CD14-positive monocyte (primary cell): ENCODE measurements at regions not wholly inside any gene's neighbourhood (a gene's known extent, or its start where the extent isn't known, plus 50 kb on each side); places are given as distances from the start of the nearest gene placed in this dataset.

Experiments
- DNase-seq, 3 donors: peaks; one replicate each; pipeline ENCODE4 v3.0.0-alpha.2; 2011 to 2022
- H2AFZ ChIP-seq: 2 replicates; pipeline ENCODE4 v1.6.0; 2012; ENCODE audit warnings: mild to moderate bottlenecking, low read depth, low read length, inconsistent platforms; ENCODE audit not compliant: insufficient read depth, poor library complexity, severe bottlenecking
- H3K27ac ChIP-seq, 2 donors: 1 replicate in 1 of 2; 2 replicates in 1 of 2; pipeline ENCODE4 v1.5.1; 2012 to 2013; ENCODE audit warnings: low read length in 2 of 2, control low read depth in 1 of 2, inconsistent platforms in 1 of 2, low read depth in 1 of 2, mild to moderate bottlenecking in 1 of 2
- H3K27me3 ChIP-seq, 2 donors: one replicate each; pipeline versions ENCODE4 v1.6.0 to v1.6.1; 2011 to 2013; ENCODE audit warnings: low read length in 2 of 2; ENCODE audit not compliant: control insufficient read depth in 2 of 2, insufficient read depth in 2 of 2
- H3K36me3 ChIP-seq, 2 donors: replicated peaks in 1 of 2; 1 replicate in 1 of 2; 2 replicates in 1 of 2; pipeline versions ENCODE4 v1.5.1 to v1.6.1; 2012 to 2013; ENCODE audit warnings: low read length in 2 of 2, control low read depth in 1 of 2, inconsistent platforms in 1 of 2, mild to moderate bottlenecking in 1 of 2; ENCODE audit not compliant: insufficient read depth in 2 of 2, control insufficient read depth in 1 of 2
- H3K4me1 ChIP-seq, 2 donors: 1 replicate in 1 of 2; 2 replicates in 1 of 2; pipeline versions ENCODE4 v1.5.1 to v1.6.1; 2012 to 2013; ENCODE audit warnings: low read length in 2 of 2, control low read depth in 1 of 2, inconsistent platforms in 1 of 2, mild to moderate bottlenecking in 1 of 2, moderate library complexity in 1 of 2; ENCODE audit not compliant: insufficient read depth in 2 of 2, control insufficient read depth in 1 of 2
- H3K4me2 ChIP-seq: replicated peaks from 2 replicates; pipeline ENCODE3; 2012; ENCODE audit warnings: low read length, moderate library complexity, mild to moderate bottlenecking; ENCODE audit not compliant: poor library complexity, severe bottlenecking; ENCODE audit errors: extremely low read depth
- H3K4me3 ChIP-seq, 3 experiments: fragments of 200-600 bp in 1 of 3; sonication (generic) in 1 of 3; replicated peaks in 1 of 3; 1 replicate in 2 of 3; 2 replicates in 1 of 3; pipeline ENCODE4 v1.5.1; 2011 to 2013; ENCODE audit warnings: low read length in 3 of 3, mild to moderate bottlenecking in 3 of 3, control low read depth in 2 of 3, low read depth in 2 of 3, inconsistent platforms in 1 of 3, moderate library complexity in 1 of 3
- H3K79me2 ChIP-seq: 2 replicates; pipeline ENCODE4 v1.6.0; 2012; ENCODE audit warnings: mild to moderate bottlenecking, control low read depth, inconsistent platforms, low read length, moderate library complexity; ENCODE audit not compliant: insufficient read depth
- H3K9ac ChIP-seq: 2 replicates; pipeline ENCODE4 v1.6.0; 2017; ENCODE audit warnings: low read length, mild to moderate bottlenecking; ENCODE audit not compliant: insufficient read depth, poor library complexity, severe bottlenecking
- H3K9me3 ChIP-seq, 2 donors: replicated peaks in 1 of 2; 1 replicate in 1 of 2; 2 replicates in 1 of 2; pipeline versions ENCODE4 v1.5.1 to v1.6.1; 2012 to 2013; ENCODE audit warnings: low read length in 2 of 2, control low read depth in 1 of 2; ENCODE audit not compliant: control insufficient read depth in 1 of 2, insufficient read depth in 1 of 2
- H4K20me1 ChIP-seq: 2 replicates; pipeline ENCODE4 v1.6.0; 2012; ENCODE audit warnings: mild to moderate bottlenecking, low read length, control low read depth, moderate library complexity; ENCODE audit not compliant: insufficient read depth
- H3K27ac Mint-ChIP-seq, 7 donors: one replicate each; pipeline ENCODE4 v1.8.0; 2020; ENCODE audit warnings: mild to moderate bottlenecking in 7 of 7, mixed read lengths in 7 of 7, moderate library complexity in 6 of 7, inconsistent platforms in 2 of 7
- H3K27me3 Mint-ChIP-seq, 3 donors: one replicate each; pipeline ENCODE4 v1.8.0; 2021 to 2022; ENCODE audit warnings: low read depth in 3 of 3, mild to moderate bottlenecking in 3 of 3, mixed read lengths in 3 of 3, moderate library complexity in 3 of 3, inconsistent platforms in 1 of 3
- H3K36me3 Mint-ChIP-seq, 2 donors: one replicate each; pipeline ENCODE4 v1.8.0; 2020; ENCODE audit warnings: mixed read lengths in 2 of 2, inconsistent platforms in 1 of 2, mild to moderate bottlenecking in 1 of 2
- H3K4me1 Mint-ChIP-seq: one replicate; pipeline ENCODE4 v1.8.0; 2020; ENCODE audit warnings: mild to moderate bottlenecking, mixed read lengths
- H3K4me3 Mint-ChIP-seq, 2 donors: one replicate each; pipeline ENCODE4 v1.8.0; 2020; ENCODE audit warnings: mild to moderate bottlenecking in 2 of 2, mixed read lengths in 2 of 2, moderate library complexity in 1 of 2
- H3K9me3 Mint-ChIP-seq, 7 donors: one replicate each; pipeline ENCODE4 v1.8.0; 2020 to 2022; ENCODE audit warnings: mixed read lengths in 7 of 7, mild to moderate bottlenecking in 6 of 7, moderate library complexity in 6 of 7, inconsistent platforms in 2 of 7
- CTCF ChIP-seq: fragments of 200-600 bp; IDR thresholded peaks from one replicate; pipeline ENCODE4 v1.8.0; 2022; ENCODE audit warnings: antibody characterized with exemption, mild to moderate bottlenecking
- WGBS: methylation state at CpG from one replicate; pipeline ENCODE4 v1.1.5; 2013; ENCODE audit warnings: missing lambda C conversion rate; ENCODE audit not compliant: insufficient coverage; 5-methylcytosine and 5-hydroxymethylcytosine counted together
- intact Hi-C, 2 donors: fragments of 100-400 bp; cut with micrococcal nuclease; formaldehyde crosslinking; loops; one replicate each; pipeline versions ENCODE4 v1.15.0 to v1.15.1; 2023

- no peaks in the 10 kb centered on the region for H3K36me3 Mint-ChIP-seq
- WGBS, result no CpG with 5 or more reads among the region's 2 CpGs
- Histone ChIP-seq H2AFZ (no peak overlapping the region), H3K4me1 (no peaks in the 10 kb centered on the region), H3K27ac (no peak overlapping the region), H3K27me3 (no peaks in the 10 kb centered on the region), H3K36me3 (no peaks in the 10 kb centered on the region), H4K20me1 (no peaks in the 10 kb centered on the region), H3K4me2 (no peak overlapping the region), H3K4me3 (no peak overlapping the region), H3K9ac (no peak overlapping the region), H3K9me3 (peaks cover under 1 to 2% of the 10 kb centered on the region in 2 donors), H3K79me2 (no peaks in the 10 kb centered on the region)
- no peak for TF ChIP-seq CTCF
- no peak overlapping the region for H3K4me3 Mint-ChIP-seq
- H3K9me3 Mint-ChIP-seq, result peaks cover 0 to 7% (median 5%) of the 10 kb centered on the region in 7 donors
- H3K27me3 Mint-ChIP-seq, result no peaks in the 10 kb centered on the region
- no peak for DNase-seq
- intact Hi-C loops, result no loop called here
- no peak overlapping the region for H3K27ac Mint-ChIP-seq
- no peaks in the 10 kb centered on the region for H3K4me1 Mint-ChIP-seq
Observed at GRCh38 chr13:108428691-108429090, 159.2 kb downstream of the TNFSF13B start.

DNA sequence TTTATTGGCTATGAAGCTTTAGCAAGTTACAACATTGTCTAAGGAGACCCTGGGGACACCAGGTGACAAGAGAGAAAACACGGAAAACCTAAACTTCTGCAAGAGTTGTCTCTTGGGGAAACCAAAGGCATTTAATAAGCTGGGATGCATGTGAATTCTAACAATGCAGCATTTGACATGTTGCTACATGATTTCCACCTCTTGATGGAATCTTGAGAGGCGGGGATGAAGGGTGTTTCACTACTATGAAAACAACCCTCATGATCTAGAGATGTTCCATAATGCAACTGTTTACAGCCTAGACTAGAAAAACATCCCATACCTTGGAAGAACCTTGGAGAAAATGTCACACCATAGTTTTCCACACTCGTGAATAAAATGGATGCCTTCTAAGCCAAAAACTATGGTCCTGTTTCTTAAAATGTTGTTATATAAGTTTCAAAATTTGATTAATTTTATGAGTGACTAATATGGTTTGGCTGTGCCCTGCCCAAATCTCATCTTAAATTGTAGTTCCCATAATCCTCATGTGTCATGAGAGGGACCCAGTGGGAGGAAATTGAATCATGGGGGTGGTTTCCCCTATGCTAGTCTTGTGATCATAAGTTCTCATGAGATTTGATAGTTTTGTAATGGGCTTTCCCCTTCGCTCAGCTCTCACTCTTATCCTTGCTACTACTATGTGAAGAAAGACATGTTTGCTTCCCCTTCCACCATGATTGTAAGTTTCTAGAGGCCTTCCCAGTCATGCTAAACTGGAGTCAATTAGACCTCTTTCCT, 164.6 kb downstream of the TNFSF13B start:
- no peaks in the 10 kb centered on the region for H3K4me1 Mint-ChIP-seq
- intact Hi-C loops, result no loop called here
- peaks cover 0 to 1% (median 0%) of the 10 kb centered on the region in 3 donors for H3K27me3 Mint-ChIP-seq
- H3K9me3 ChIP-seq, result peaks cover 2 to 5% of the 10 kb centered on the region in 2 donors
- no peaks in the 10 kb centered on the region for H3K36me3 Mint-ChIP-seq
- WGBS, result no CpG with 5 or more reads among the region's 4 CpGs
- no peak overlapping the region for H3K9ac ChIP-seq
- peaks cover 0 to 11% (median 4%) of the 10 kb centered on the region in 7 donors for H3K9me3 Mint-ChIP-seq
- no peak overlapping the region for H2AFZ ChIP-seq
- no peak for TF ChIP-seq CTCF
- no peak overlapping the region for H3K27ac Mint-ChIP-seq
- H3K79me2 ChIP-seq, result no peaks in the 10 kb centered on the region
- H3K4me1 ChIP-seq, result no peaks in the 10 kb centered on the region
- no peaks in the 10 kb centered on the region for H3K27me3 ChIP-seq
- no peak overlapping the region for H3K4me2 ChIP-seq
- no peaks in the 10 kb centered on the region for H3K36me3 ChIP-seq
- H4K20me1 ChIP-seq, result no peaks in the 10 kb centered on the region
- no peak overlapping the region for H3K4me3 Mint-ChIP-seq
- peak in 1 of 3 donors; percentile 38 for DNase-seq
- no peak overlapping the region for H3K27ac ChIP-seq
- no peak overlapping the region for H3K4me3 ChIP-seq
